H9 (cell line): ENCODE measurements at regions not wholly inside any gene's neighbourhood (a gene's known extent, or its start where the extent isn't known, plus 50 kb on each side); places are given as distances from the start of the nearest gene placed in this dataset.
A peak's percentile ranks its signal among the peaks of the same experiment; 100 is the strongest.

Experiments used
- DNase-seq: peaks from one replicate; pipeline ENCODE4 v3.0.0-alpha.2; 2017
- H2AFZ ChIP-seq: one replicate; pipeline ENCODE4 v1.6.1; 2013; ENCODE audit warnings: mild to moderate bottlenecking, low read length, control low read depth, moderate library complexity
- H2AK5ac ChIP-seq: 2 replicates; pipeline ENCODE4 v1.6.1; 2013; ENCODE audit warnings: low read length, control low read depth, mixed read lengths; ENCODE audit not compliant: insufficient read length
- H2BK120ac ChIP-seq: one replicate; pipeline ENCODE4 v1.6.1; 2013; ENCODE audit warnings: low read depth, mild to moderate bottlenecking, low read length, control low read depth, inconsistent platforms; ENCODE audit not compliant: poor library complexity, severe bottlenecking
- H2BK12ac ChIP-seq: 2 replicates; pipeline ENCODE4 v1.6.1; 2013; ENCODE audit warnings: low read length, control low read depth, mixed read lengths, low read depth; ENCODE audit not compliant: insufficient read length
- H2BK15ac ChIP-seq: 2 replicates; pipeline ENCODE4 v1.6.1; 2013; ENCODE audit warnings: low read depth, low read length, control low read depth
- H2BK20ac ChIP-seq: one replicate; pipeline ENCODE4 v1.6.1; 2013; ENCODE audit warnings: low read depth, mild to moderate bottlenecking, low read length, control low read depth, inconsistent platforms; ENCODE audit not compliant: poor library complexity, severe bottlenecking
- H2BK5ac ChIP-seq: 2 replicates; pipeline ENCODE4 v1.6.1; 2013; ENCODE audit warnings: low read length, control low read depth, mixed read lengths; ENCODE audit not compliant: insufficient read length
- H3K14ac ChIP-seq: 2 replicates; pipeline ENCODE4 v1.6.1; 2013; ENCODE audit warnings: low read length, control low read depth; ENCODE audit not compliant: insufficient read depth
- H3K18ac ChIP-seq: 2 replicates; pipeline ENCODE4 v1.6.1; 2013; ENCODE audit warnings: low read depth, mild to moderate bottlenecking, mixed read lengths, low read length, control low read depth; ENCODE audit not compliant: insufficient read length
- H3K23ac ChIP-seq: 2 replicates; pipeline ENCODE4 v1.6.1; 2013; ENCODE audit warnings: low read length, control low read depth, mixed read lengths, low read depth; ENCODE audit not compliant: insufficient read length
- H3K23me2 ChIP-seq: 2 replicates; pipeline ENCODE4 v1.6.1; 2013; ENCODE audit warnings: low read depth, mild to moderate bottlenecking, mixed read lengths, low read length, control low read depth; ENCODE audit not compliant: insufficient read length, poor library complexity, severe bottlenecking
- H3K27ac ChIP-seq: 2 replicates; pipeline ENCODE4 v1.5.1; 2013; ENCODE audit warnings: low read length, control low read depth, mixed read lengths, low read depth; ENCODE audit not compliant: insufficient read length
- H3K27me3 ChIP-seq: 2 replicates; pipeline ENCODE4 v1.6.1; 2013; ENCODE audit warnings: low read length, control low read depth, inconsistent platforms; ENCODE audit not compliant: insufficient read depth
- H3K4ac ChIP-seq: 2 replicates; pipeline ENCODE4 v1.6.1; 2013; ENCODE audit warnings: low read depth, mild to moderate bottlenecking, control low read depth, inconsistent platforms, low read length, moderate library complexity
- H3K4me1 ChIP-seq: 2 replicates; pipeline ENCODE4 v1.6.1; 2013; ENCODE audit warnings: low read length, control low read depth, inconsistent platforms; ENCODE audit not compliant: insufficient read depth
- H3K4me2 ChIP-seq: 2 replicates; pipeline ENCODE4 v1.6.1; 2013; ENCODE audit warnings: low read length, control low read depth, mixed read lengths; ENCODE audit not compliant: insufficient read length, insufficient read depth
- H3K56ac ChIP-seq: 2 replicates; pipeline ENCODE4 v1.6.1; 2013; ENCODE audit warnings: low read depth, mild to moderate bottlenecking, mixed read lengths, low read length, control low read depth; ENCODE audit not compliant: insufficient read length
- H3K79me1 ChIP-seq: 2 replicates; pipeline ENCODE4 v1.6.1; 2013; ENCODE audit warnings: low read depth, mild to moderate bottlenecking, moderate library complexity, low read length, control low read depth, inconsistent platforms; ENCODE audit not compliant: insufficient read depth, poor library complexity, severe bottlenecking
- H3K79me2 ChIP-seq: 2 replicates; pipeline ENCODE4 v1.6.1; 2013; ENCODE audit warnings: low read length, control low read depth, inconsistent platforms; ENCODE audit not compliant: insufficient read depth
- H3K9ac ChIP-seq: 2 replicates; pipeline ENCODE4 v1.6.1; 2013; ENCODE audit warnings: low read length, control low read depth, mixed read lengths; ENCODE audit not compliant: insufficient read length; ENCODE audit errors: extremely low read depth
- H3K9me3 ChIP-seq: one replicate; pipeline ENCODE4 v1.6.1; 2013; ENCODE audit warnings: low read depth, low read length, inconsistent platforms; ENCODE audit not compliant: control insufficient read depth
- H3T11ph ChIP-seq: one replicate; pipeline ENCODE4 v1.6.1; 2013; ENCODE audit warnings: mild to moderate bottlenecking, low read length, control low read depth, inconsistent platforms
- H4K20me1 ChIP-seq: one replicate; pipeline ENCODE4 v1.6.1; 2013; ENCODE audit not compliant: control insufficient read depth, insufficient read length, insufficient read depth
- H4K5ac ChIP-seq: 2 replicates; pipeline ENCODE4 v1.6.1; 2013; ENCODE audit warnings: low read depth, mild to moderate bottlenecking, mixed read lengths, low read length, control low read depth; ENCODE audit not compliant: insufficient read length
- H4K8ac ChIP-seq: replicated peaks from 2 replicates; pipeline ENCODE4 v1.6.1; 2013; ENCODE audit warnings: low read length, control low read depth, mixed read lengths, low read depth; ENCODE audit not compliant: insufficient read length
- H4K91ac ChIP-seq: 2 replicates; pipeline ENCODE4 v1.6.1; 2013; ENCODE audit warnings: low read depth, mild to moderate bottlenecking, moderate library complexity, mixed read lengths, low read length, control low read depth; ENCODE audit not compliant: insufficient read length
- H3K27ac Mint-ChIP-seq, 3 experiments: 2 replicates in 2 of 3; 3 replicates in 1 of 3; pipeline ENCODE4 v1.8.0; 2020 to 2021; ENCODE audit warnings: mixed read lengths in 3 of 3, mild to moderate bottlenecking in 1 of 3, moderate library complexity in 1 of 3
- H3K27me3 Mint-ChIP-seq: 2 replicates; pipeline ENCODE4 v1.8.0; 2021; ENCODE audit warnings: low read depth, mild to moderate bottlenecking, moderate library complexity, mixed read lengths
- H3K36me3 Mint-ChIP-seq, 3 experiments: 2 replicates in 2 of 3; 3 replicates in 1 of 3; pipeline ENCODE4 v1.8.0; 2020 to 2021; ENCODE audit warnings: low read depth in 3 of 3, mixed read lengths in 3 of 3; ENCODE audit not compliant: insufficient read depth in 1 of 3
- H3K4me1 Mint-ChIP-seq, 2 experiments: 2 replicates each; pipeline ENCODE4 v1.8.0; 2020; ENCODE audit warnings: mixed read lengths in 2 of 2
- H3K4me3 Mint-ChIP-seq, 2 experiments: 2 replicates in 1 of 2; 3 replicates in 1 of 2; pipeline ENCODE4 v1.8.0; 2020 to 2021; ENCODE audit warnings: mild to moderate bottlenecking in 2 of 2, mixed read lengths in 2 of 2, moderate library complexity in 1 of 2
- H3K9me3 Mint-ChIP-seq, 2 experiments: 2 replicates in 1 of 2; 3 replicates in 1 of 2; pipeline ENCODE4 v1.8.0; 2020; ENCODE audit warnings: mild to moderate bottlenecking in 2 of 2, mixed read lengths in 2 of 2, moderate library complexity in 1 of 2
- WGBS: extraction: QIAGEN DNeasy Blood & Tissue Kit; methylation state at CpG from one replicate; pipeline ENCODE4 v1.1.7; 2013; ENCODE audit warnings: missing lambda C conversion rate, low lambda C conversion rate, mixed read lengths; ENCODE audit not compliant: insufficient read length; ENCODE audit errors: extremely low coverage; 5-methylcytosine and 5-hydroxymethylcytosine counted together
- TF ChIP-seq, protein P1 (sequence below): fragments of 200-600 bp; sonication (generic); conservative IDR thresholded peaks from 3 replicates; pipeline ENCODE4 v1.8.0; 2021; ENCODE audit warnings: antibody characterized with exemption, mild to moderate bottlenecking

DNA sequence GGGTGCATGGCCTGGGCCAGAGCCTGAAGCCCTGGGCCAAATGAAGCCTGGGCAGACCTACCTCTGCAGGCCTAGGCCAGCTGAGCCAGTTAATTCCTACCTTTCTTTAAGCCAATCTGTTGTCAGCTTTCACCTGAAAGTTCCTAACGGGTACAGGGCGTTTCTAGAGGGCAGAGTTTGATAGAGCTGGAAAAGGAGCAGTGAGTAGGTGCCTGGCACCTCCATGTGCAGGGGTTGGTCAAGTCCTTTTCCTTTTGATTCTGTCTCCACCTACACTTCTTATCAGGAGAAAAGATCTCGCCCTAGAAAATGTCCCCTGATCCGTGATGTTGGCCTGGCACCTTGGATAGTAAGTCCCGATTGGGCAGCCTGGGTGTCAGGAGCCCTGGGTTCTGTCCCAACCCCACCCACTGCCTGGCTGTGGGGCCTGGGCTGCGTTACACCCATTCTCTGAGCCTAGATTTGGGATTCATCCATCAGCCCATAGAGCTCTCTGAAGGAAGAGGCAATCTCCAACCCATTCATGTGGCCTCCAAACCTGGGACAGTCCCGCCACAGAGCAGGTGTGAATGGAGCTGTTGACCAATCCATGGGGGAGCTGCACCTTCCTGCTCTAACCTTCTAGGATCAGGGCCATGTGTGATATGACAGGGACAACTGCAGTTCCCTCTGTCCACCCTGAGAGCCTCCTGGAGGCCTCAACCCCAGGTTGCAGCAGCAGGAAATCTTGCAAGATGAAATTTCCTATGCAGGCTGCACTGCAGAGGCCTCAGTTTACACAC is 304.3 kb downstream of the MATN1 start:
- Histone ChIP-seq H4K20me1 (no peaks in the 10 kb centered on the region), H3K56ac (no peak overlapping the region), H3K23ac (no peak overlapping the region), H3K4me2 (no peak overlapping the region), H3T11ph (no peak overlapping the region), H4K91ac (no peak overlapping the region), H2AK5ac (no peak overlapping the region), H3K4me1 (no peaks in the 10 kb centered on the region), H2BK120ac (no peak overlapping the region), H3K18ac (no peak overlapping the region), H3K79me1 (no peaks in the 10 kb centered on the region), H2BK5ac (no peak overlapping the region), H3K14ac (no peak overlapping the region), H3K27ac (no peak overlapping the region), H4K8ac (no peak overlapping the region), H3K9me3 (no peaks in the 10 kb centered on the region), H2BK20ac (no peak overlapping the region), H2BK12ac (no peak overlapping the region), H3K23me2 (no peaks in the 10 kb centered on the region), H2AFZ (no peak overlapping the region), H3K79me2 (no peaks in the 10 kb centered on the region), H3K9ac (no peak overlapping the region), H2BK15ac (no peak overlapping the region), H3K27me3 (no peaks in the 10 kb centered on the region), H3K4ac (no peak overlapping the region), H4K5ac (no peak overlapping the region)
- peak; percentile 16 for DNase-seq
- H3K27me3 Mint-ChIP-seq: no peaks in the 10 kb centered on the region; the same call in 1 of the 2 replicates
- no peaks in the 10 kb centered on the region for H3K36me3 Mint-ChIP-seq
- no CpG with 5 or more reads among the region's 7 CpGs for WGBS
- H3K9me3 Mint-ChIP-seq: no peaks in the 10 kb centered on the region
- H3K4me1 Mint-ChIP-seq: 0 out of 4 replicates have a peak, but pooled peaks cover 3 to 4% of the 10 kb centered on the region in 2 experiments
- TF ChIP-seq, protein P1, sequence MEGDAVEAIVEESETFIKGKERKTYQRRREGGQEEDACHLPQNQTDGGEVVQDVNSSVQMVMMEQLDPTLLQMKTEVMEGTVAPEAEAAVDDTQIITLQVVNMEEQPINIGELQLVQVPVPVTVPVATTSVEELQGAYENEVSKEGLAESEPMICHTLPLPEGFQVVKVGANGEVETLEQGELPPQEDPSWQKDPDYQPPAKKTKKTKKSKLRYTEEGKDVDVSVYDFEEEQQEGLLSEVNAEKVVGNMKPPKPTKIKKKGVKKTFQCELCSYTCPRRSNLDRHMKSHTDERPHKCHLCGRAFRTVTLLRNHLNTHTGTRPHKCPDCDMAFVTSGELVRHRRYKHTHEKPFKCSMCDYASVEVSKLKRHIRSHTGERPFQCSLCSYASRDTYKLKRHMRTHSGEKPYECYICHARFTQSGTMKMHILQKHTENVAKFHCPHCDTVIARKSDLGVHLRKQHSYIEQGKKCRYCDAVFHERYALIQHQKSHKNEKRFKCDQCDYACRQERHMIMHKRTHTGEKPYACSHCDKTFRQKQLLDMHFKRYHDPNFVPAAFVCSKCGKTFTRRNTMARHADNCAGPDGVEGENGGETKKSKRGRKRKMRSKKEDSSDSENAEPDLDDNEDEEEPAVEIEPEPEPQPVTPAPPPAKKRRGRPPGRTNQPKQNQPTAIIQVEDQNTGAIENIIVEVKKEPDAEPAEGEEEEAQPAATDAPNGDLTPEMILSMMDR: no peak
- no peak overlapping the region for H3K27ac Mint-ChIP-seq
- no peak overlapping the region for H3K4me3 Mint-ChIP-seq
